HG02840 (cell line): ENCODE measurements at regions not wholly inside any gene's neighbourhood (a gene's known extent, or its start where the extent isn't known, plus 50 kb on each side); places are given as distances from the start of the nearest gene placed in this dataset.

Source experiments
- ATAC-seq: cut with Tn5 transposase; IDR thresholded peaks from one replicate; pipeline ENCODE4 v1.9.1; 2021; ENCODE audit warnings: mild to moderate bottlenecking, moderate library complexity, moderate number of reproducible peaks; ENCODE audit not compliant: unreplicated experiment, low FRiP score

GRCh38 chr5:145510769-145511168, 324.4 kb downstream of the PRELID2 start:
- no peak for ATAC-seq

- no peak for ATAC-seq
Measured at GRCh38 chr5:145510324-145510723, 324.8 kb downstream of the PRELID2 start.

GRCh38 chr5:145509336-145510136, 325.6 kb downstream of the PRELID2 start:
- ATAC-seq, result no peak

- ATAC-seq, result no peak
Measured at GRCh38 chr5:145506185-145506850, 328.8 kb downstream of the PRELID2 start.

- no peak for ATAC-seq
Measured at GRCh38 chr5:145502906-145503305, 332.2 kb downstream of the PRELID2 start.

GRCh38 chr5:145500710-145501109, 334.4 kb downstream of the PRELID2 start:
- no peak for ATAC-seq

GRCh38 chr5:145499483-145499882, 335.7 kb downstream of the PRELID2 start:
- ATAC-seq, result no peak

GRCh38 chr5:145497052-145497451, 338.1 kb downstream of the PRELID2 start:
- no peak for ATAC-seq

- ATAC-seq, result no peak
Measured at GRCh38 chr5:145495741-145496140, 339.4 kb downstream of the PRELID2 start.

- ATAC-seq, result no peak
Measured at GRCh38 chr5:145495196-145495595, 339.9 kb downstream of the PRELID2 start.

- no peak for ATAC-seq
Measured at GRCh38 chr5:145493435-145493834, 341.7 kb downstream of the PRELID2 start.

- no peak for ATAC-seq
Measured at GRCh38 chr5:145489516-145489915, 345.6 kb downstream of the PRELID2 start.

GRCh38 chr5:145484158-145484557, 351.0 kb downstream of the PRELID2 start:
- no peak for ATAC-seq

- ATAC-seq, result no peak
Measured at GRCh38 chr5:145483212-145483611, 351.9 kb downstream of the PRELID2 start.

- no peak for ATAC-seq
Measured at GRCh38 chr5:145479857-145480256, 355.3 kb downstream of the PRELID2 start.

GRCh38 chr5:145479271-145479670, 355.9 kb downstream of the PRELID2 start:
- no peak for ATAC-seq

GRCh38 chr5:145478651-145479050, 356.5 kb downstream of the PRELID2 start:
- ATAC-seq, result no peak

GRCh38 chr5:145473042-145473642, 362.0 kb downstream of the PRELID2 start:
- ATAC-seq, result no peak

- no peak for ATAC-seq
Measured at GRCh38 chr5:145471831-145472612, 363.1 kb downstream of the PRELID2 start.

GRCh38 chr5:145471026-145471425, 364.1 kb downstream of the PRELID2 start:
- no peak for ATAC-seq
